HepG2 (cell line): ENCODE measurements at regions not wholly inside any gene's neighbourhood (a gene's known extent, or its start where the extent isn't known, plus 50 kb on each side); places are given as distances from the start of the nearest gene placed in this dataset.

Source experiments
- ATAC-seq: fragments of 200-7000 bp; cut with Tn5 transposase; 3 replicates; pipeline ENCODE4 v1.9.1; 2020; ENCODE audit warnings: mild to moderate bottlenecking, moderate library complexity
- BruUV-seq: library from RNA; stranded (reverse); fragments of 400-500 nt; replicated peaks from 2 replicates; lab custom pipeline; 2021; lab: Mats Ljungman, UMichigan
- CTCF ChIA-PET: fragments of 300-600 bp; formaldehyde crosslinking; extraction: SDS; loops from one replicate; lab custom pipeline; 2021; ENCODE audit warnings: low total read pairs, inconsistent platforms, low intra/inter-chr PET ratio; lab: Yijun Ruan, JAX
- POLR2A ChIA-PET: fragments of 350-600 bp; sonication (Branson Sonifier 250); formaldehyde crosslinking; loops from one replicate; lab custom pipeline; 2020; ENCODE audit warnings: antibody characterized with exemption, inconsistent platforms; lab: Yijun Ruan, JAX
- DNase-seq: peaks from one replicate; pipeline ENCODE4 v3.0.0-alpha.2; 2015; ENCODE audit warnings: low spot score
- FAIRE-seq: peaks from 3 replicates; lab custom pipeline; 2011; peaks lifted over from hg19 to GRCh38; lab: Jason Lieb, UNC
- H2AFZ ChIP-seq: one replicate; pipeline ENCODE4 v1.6.1; 2011; ENCODE audit warnings: low read length, inconsistent platforms
- H3K27ac ChIP-seq: fragments of 300-600 bp; 3 replicates; pipeline ENCODE4 v1.8.0; 2011; ENCODE audit warnings: mixed run types, mild to moderate bottlenecking, mixed read lengths, low read length, inconsistent platforms; ENCODE audit not compliant: insufficient read depth; ENCODE audit errors: extremely low read length
- H3K27me3 ChIP-seq, 2 experiments: fragments of 200-600 bp in 1 of 2; 2 replicates in 1 of 2; 3 replicates in 1 of 2; pipeline versions ENCODE4 v1.6.0 to v1.8.0; 2011; ENCODE audit warnings: low read length in 2 of 2, mild to moderate bottlenecking in 2 of 2, moderate library complexity in 2 of 2, inconsistent platforms in 1 of 2; ENCODE audit not compliant: insufficient read depth in 2 of 2, control insufficient read depth in 1 of 2
- H3K36me3 ChIP-seq, 2 experiments: fragments of 200-600 bp in 1 of 2; replicated peaks in 1 of 2; 2 replicates in 1 of 2; 3 replicates in 1 of 2; pipeline versions ENCODE4 v1.5.1 to v1.8.0; 2011; ENCODE audit warnings: low read length in 2 of 2, inconsistent platforms in 1 of 2; ENCODE audit not compliant: insufficient read depth in 2 of 2, control insufficient read depth in 1 of 2
- H3K4me1 ChIP-seq: 2 replicates; pipeline ENCODE4 v1.5.1; 2012; ENCODE audit warnings: low read length, inconsistent platforms; ENCODE audit not compliant: insufficient read depth
- H3K4me2 ChIP-seq: 2 replicates; pipeline ENCODE4 v1.6.0; 2011; ENCODE audit warnings: low read depth, low read length, inconsistent platforms
- H3K4me3 ChIP-seq, 3 experiments: fragments of 200-600 bp in 1 of 3; sonication (generic), shearing (Covaris generic) in 1 of 3; replicated peaks in 1 of 3; 2 replicates each; pipeline ENCODE4 v1.5.1; 2011 to 2016; ENCODE audit warnings: low read length in 3 of 3, inconsistent platforms in 2 of 3, low read depth in 2 of 3, mild to moderate bottlenecking in 2 of 3, control low read depth in 1 of 3, mixed read lengths in 1 of 3; ENCODE audit not compliant: insufficient read depth in 1 of 3
- H3K79me2 ChIP-seq: one replicate; pipeline ENCODE4 v1.6.1; 2011; ENCODE audit warnings: low read length, inconsistent platforms; ENCODE audit not compliant: insufficient read depth
- H3K9ac ChIP-seq: 2 replicates; pipeline ENCODE4 v1.6.0; 2011; ENCODE audit warnings: mild to moderate bottlenecking, low read depth, low read length, inconsistent platforms; ENCODE audit not compliant: insufficient read depth
- H3K9me3 ChIP-seq: 2 replicates; pipeline ENCODE4 v1.5.1; 2012; ENCODE audit warnings: mild to moderate bottlenecking, low read length
- H4K20me1 ChIP-seq: 2 replicates; pipeline ENCODE4 v1.6.0; 2011; ENCODE audit warnings: inconsistent platforms, mild to moderate bottlenecking, low read length, moderate library complexity; ENCODE audit not compliant: insufficient read depth
- CBFB ChIP-seq: sonication (generic); formaldehyde crosslinking; IDR thresholded peaks from 2 replicates; pipeline ENCODE4 v1.4.0; 2020; ENCODE audit warnings: missing genetic modification reagents
- GMEB2 ChIP-seq: IDR thresholded peaks from 2 replicates; pipeline ENCODE4 v1.6.1; 2016; ENCODE audit warnings: missing biosample characterization, missing genetic modification reagents, low read depth
- TFDP2 ChIP-seq: sonication (generic); formaldehyde crosslinking; IDR thresholded peaks from 2 replicates; pipeline ENCODE4 v1.4.0; 2020; ENCODE audit warnings: missing genetic modification reagents
- XRCC5 ChIP-seq: fragments of 200-400 bp; formaldehyde crosslinking; optimal IDR thresholded peaks from 2 replicates; pipeline ENCODE3; 2017; ENCODE audit warnings: mild to moderate bottlenecking, low read length
- ZFP41 ChIP-seq: sonication (generic); formaldehyde crosslinking; IDR thresholded peaks from 2 replicates; pipeline ENCODE4 v1.4.0; 2020; ENCODE audit warnings: mild to moderate bottlenecking, missing genetic modification reagents, borderline replicate concordance
- WGBS: methylation state at CpG from one replicate; pipeline ENCODE4 v1.1.6; 2017; ENCODE audit warnings: low lambda C conversion rate; 5-methylcytosine and 5-hydroxymethylcytosine counted together
- in situ Hi-C: cut with HindIII; loops from 2 replicates; pipeline ENCODE4 v1.10.0; 2017; ENCODE audit warnings: low pct_unique_long_range_greater_than_20kb; ENCODE audit not compliant: extremely low pct_ligation_motif_present
- intact Hi-C: fragments of 100-400 bp; cut with micrococcal nuclease; formaldehyde crosslinking; loops from one replicate; pipeline ENCODE4 v1.10.0; 2022; ENCODE audit not compliant: unreplicated experiment
- TF ChIP-seq, protein P1 (sequence below): sonication (generic); formaldehyde crosslinking; IDR thresholded peaks from 2 replicates; pipeline ENCODE4 v1.4.0; 2020; ENCODE audit warnings: missing genetic modification reagents

- in situ Hi-C loops (no loop called here), intact Hi-C loops (no loop called here)
- Histone ChIP-seq H3K36me3 (no peaks in the 10 kb centered on the region), H3K27ac (no peak overlapping the region), H4K20me1 (no peaks in the 10 kb centered on the region), H3K4me1 (no peaks in the 10 kb centered on the region), H3K79me2 (no peaks in the 10 kb centered on the region), H3K27me3 (no peaks in the 10 kb centered on the region), H3K9me3 (0 out of 2 replicates have a peak, but pooled peaks cover 4% of the 10 kb centered on the region), H3K4me3 (no peak overlapping the region), H3K4me2 (no peak overlapping the region), H2AFZ (no peak overlapping the region), H3K9ac (no peak overlapping the region)
- no peak for DNase-seq
- no peak for ATAC-seq
- TF ChIP-seq XRCC5 = no peak
- TF ChIP-seq ZFP41 (CRISPR knock-in tag) = no peak
- TF ChIP-seq, protein P1, sequence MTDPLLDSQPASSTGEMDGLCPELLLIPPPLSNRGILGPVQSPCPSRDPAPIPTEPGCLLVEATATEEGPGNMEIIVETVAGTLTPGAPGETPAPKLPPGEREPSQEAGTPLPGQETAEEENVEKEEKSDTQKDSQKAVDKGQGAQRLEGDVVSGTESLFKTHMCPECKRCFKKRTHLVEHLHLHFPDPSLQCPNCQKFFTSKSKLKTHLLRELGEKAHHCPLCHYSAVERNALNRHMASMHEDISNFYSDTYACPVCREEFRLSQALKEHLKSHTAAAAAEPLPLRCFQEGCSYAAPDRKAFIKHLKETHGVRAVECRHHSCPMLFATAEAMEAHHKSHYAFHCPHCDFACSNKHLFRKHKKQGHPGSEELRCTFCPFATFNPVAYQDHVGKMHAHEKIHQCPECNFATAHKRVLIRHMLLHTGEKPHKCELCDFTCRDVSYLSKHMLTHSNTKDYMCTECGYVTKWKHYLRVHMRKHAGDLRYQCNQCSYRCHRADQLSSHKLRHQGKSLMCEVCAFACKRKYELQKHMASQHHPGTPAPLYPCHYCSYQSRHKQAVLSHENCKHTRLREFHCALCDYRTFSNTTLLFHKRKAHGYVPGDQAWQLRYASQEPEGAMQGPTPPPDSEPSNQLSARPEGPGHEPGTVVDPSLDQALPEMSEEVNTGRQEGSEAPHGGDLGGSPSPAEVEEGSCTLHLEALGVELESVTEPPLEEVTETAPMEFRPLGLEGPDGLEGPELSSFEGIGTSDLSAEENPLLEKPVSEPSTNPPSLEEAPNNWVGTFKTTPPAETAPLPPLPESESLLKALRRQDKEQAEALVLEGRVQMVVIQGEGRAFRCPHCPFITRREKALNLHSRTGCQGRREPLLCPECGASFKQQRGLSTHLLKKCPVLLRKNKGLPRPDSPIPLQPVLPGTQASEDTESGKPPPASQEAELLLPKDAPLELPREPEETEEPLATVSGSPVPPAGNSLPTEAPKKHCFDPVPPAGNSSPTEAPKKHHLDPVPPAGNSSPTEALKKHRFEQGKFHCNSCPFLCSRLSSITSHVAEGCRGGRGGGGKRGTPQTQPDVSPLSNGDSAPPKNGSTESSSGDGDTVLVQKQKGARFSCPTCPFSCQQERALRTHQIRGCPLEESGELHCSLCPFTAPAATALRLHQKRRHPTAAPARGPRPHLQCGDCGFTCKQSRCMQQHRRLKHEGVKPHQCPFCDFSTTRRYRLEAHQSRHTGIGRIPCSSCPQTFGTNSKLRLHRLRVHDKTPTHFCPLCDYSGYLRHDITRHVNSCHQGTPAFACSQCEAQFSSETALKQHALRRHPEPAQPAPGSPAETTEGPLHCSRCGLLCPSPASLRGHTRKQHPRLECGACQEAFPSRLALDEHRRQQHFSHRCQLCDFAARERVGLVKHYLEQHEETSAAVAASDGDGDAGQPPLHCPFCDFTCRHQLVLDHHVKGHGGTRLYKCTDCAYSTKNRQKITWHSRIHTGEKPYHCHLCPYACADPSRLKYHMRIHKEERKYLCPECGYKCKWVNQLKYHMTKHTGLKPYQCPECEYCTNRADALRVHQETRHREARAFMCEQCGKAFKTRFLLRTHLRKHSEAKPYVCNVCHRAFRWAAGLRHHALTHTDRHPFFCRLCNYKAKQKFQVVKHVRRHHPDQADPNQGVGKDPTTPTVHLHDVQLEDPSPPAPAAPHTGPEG (CRISPR knock-in tag) = no peak
- no peak for TF ChIP-seq TFDP2 (CRISPR knock-in tag)
- TF ChIP-seq GMEB2 (CRISPR knock-in tag) = no peak
- no peak for TF ChIP-seq CBFB (CRISPR knock-in tag)
- WGBS = 0% methylated on average over 3 of the region's 3 CpGs
- ChIA-PET POLR2A (no interaction called here), CTCF (no interaction called here)
- no TSS peak for BruUV-seq
- no peak for FAIRE-seq
Observed at GRCh38 chr2:166802475-166802874, 85.8 kb upstream of the XIRP2 start.
